ENCODE measurements at regions not wholly inside any gene's neighbourhood (a gene's known extent, or its start where the extent isn't known, plus 50 kb on each side); places are given as distances from the start of the nearest gene placed in this dataset.

- no peaks in the 10 kb centered on the region for H3K4me1 ChIP-seq
- intact Hi-C loops (cut with DNase I; ENCODE audit: low total_unique reads) = no loop called here
- no peak for DNase-seq
- H3K36me3 ChIP-seq = no peaks in the 10 kb centered on the region
- no peaks in the 10 kb centered on the region for H3K9me3 ChIP-seq
- H3K4me3 ChIP-seq = no peak overlapping the region
- no peaks in the 10 kb centered on the region for H3K27me3 ChIP-seq (replicated peaks in 1 of 7)
- H3K27ac ChIP-seq = no peak overlapping the region
- WGBS, 5 donors = 70 to 78% (median 74%) methylated on average over 3 of the region's 3 CpGs
- TF ChIP-seq POLR2A (IDR thresholded peaks at IDR 0.05) (no peak), POLR2AphosphoS5 (IDR thresholded peaks at IDR 0.05) (no peak), CTCF (IDR thresholded peaks at IDR 0.05 in 8 of 11, conservative IDR thresholded peaks at IDR 0.05 in 3 of 11) (no peak)
Measured at GRCh38 chr12:83390186-83390585, 703.5 kb downstream of the TMTC2 start.

- intact Hi-C loops (cut with DNase I; ENCODE audit: low total_unique reads) = no loop called here
- Histone ChIP-seq H3K27me3 (replicated peaks in 1 of 7) (no peaks in the 10 kb centered on the region), H3K27ac (no peak overlapping the region), H3K4me3 (no peak overlapping the region), H3K9me3 (no peaks in the 10 kb centered on the region), H3K36me3 (no peaks in the 10 kb centered on the region), H3K4me1 (no peaks in the 10 kb centered on the region)
- DNase-seq = no peak
- TF ChIP-seq CTCF (IDR thresholded peaks at IDR 0.05 in 8 of 11, conservative IDR thresholded peaks at IDR 0.05 in 3 of 11) (no peak), POLR2AphosphoS5 (IDR thresholded peaks at IDR 0.05) (no peak), POLR2A (IDR thresholded peaks at IDR 0.05) (no peak)
- WGBS, 5 donors = 64 to 76% (median 68%) methylated on average over 16 of the region's 16 CpGs
Measured at GRCh38 chr12:83389237-83389996, 702.7 kb downstream of the TMTC2 start.

GRCh38 chr12:83388551-83388950 lies 701.8 kb downstream of the TMTC2 start:
- intact Hi-C loops (cut with DNase I; ENCODE audit: low total_unique reads) = no loop called here
- no peak for TF ChIP-seq POLR2A (IDR thresholded peaks at IDR 0.05)
- no peak for TF ChIP-seq CTCF (IDR thresholded peaks at IDR 0.05 in 8 of 11, conservative IDR thresholded peaks at IDR 0.05 in 3 of 11)
- TF ChIP-seq POLR2AphosphoS5 (IDR thresholded peaks at IDR 0.05) = no peak
- no peak overlapping the region for H3K27ac ChIP-seq

GRCh38 chr12:83386527-83387264 lies 700.0 kb downstream of the TMTC2 start:
- intact Hi-C loops (cut with DNase I; ENCODE audit: low total_unique reads) = no loop called here
- H3K4me3 ChIP-seq = no peak overlapping the region
- H3K9me3 ChIP-seq = no peaks in the 10 kb centered on the region
- H3K36me3 ChIP-seq = no peaks in the 10 kb centered on the region
- no peaks in the 10 kb centered on the region for H3K27me3 ChIP-seq (replicated peaks in 1 of 7)
- no peak for TF ChIP-seq CTCF (IDR thresholded peaks at IDR 0.05 in 8 of 11, conservative IDR thresholded peaks at IDR 0.05 in 3 of 11)
- TF ChIP-seq POLR2AphosphoS5 (IDR thresholded peaks at IDR 0.05) = no peak
- TF ChIP-seq POLR2A (IDR thresholded peaks at IDR 0.05) = no peak
- no peak overlapping the region for H3K27ac ChIP-seq
- H3K4me1 ChIP-seq = no peaks in the 10 kb centered on the region
- no peak for DNase-seq
- WGBS, 5 donors = 59 to 83% (median 81%) methylated on average over 3 of the region's 3 CpGs

More at GRCh38 chr12:83388551-83388950, 701.8 kb downstream of the TMTC2 start:
- H3K4me3 ChIP-seq = no peak overlapping the region
- no peaks in the 10 kb centered on the region for H3K4me1 ChIP-seq
- no peaks in the 10 kb centered on the region for H3K36me3 ChIP-seq
- no peaks in the 10 kb centered on the region for H3K9me3 ChIP-seq
- H3K27me3 ChIP-seq (replicated peaks in 1 of 7) = no peaks in the 10 kb centered on the region
- no peak for DNase-seq

Data from spleen (tissue), 11 donors.